ENCODE measurements at regions not wholly inside any gene's neighbourhood (a gene's known extent, or its start where the extent isn't known, plus 50 kb on each side); places are given as distances from the start of the nearest gene placed in this dataset.

DNA sequence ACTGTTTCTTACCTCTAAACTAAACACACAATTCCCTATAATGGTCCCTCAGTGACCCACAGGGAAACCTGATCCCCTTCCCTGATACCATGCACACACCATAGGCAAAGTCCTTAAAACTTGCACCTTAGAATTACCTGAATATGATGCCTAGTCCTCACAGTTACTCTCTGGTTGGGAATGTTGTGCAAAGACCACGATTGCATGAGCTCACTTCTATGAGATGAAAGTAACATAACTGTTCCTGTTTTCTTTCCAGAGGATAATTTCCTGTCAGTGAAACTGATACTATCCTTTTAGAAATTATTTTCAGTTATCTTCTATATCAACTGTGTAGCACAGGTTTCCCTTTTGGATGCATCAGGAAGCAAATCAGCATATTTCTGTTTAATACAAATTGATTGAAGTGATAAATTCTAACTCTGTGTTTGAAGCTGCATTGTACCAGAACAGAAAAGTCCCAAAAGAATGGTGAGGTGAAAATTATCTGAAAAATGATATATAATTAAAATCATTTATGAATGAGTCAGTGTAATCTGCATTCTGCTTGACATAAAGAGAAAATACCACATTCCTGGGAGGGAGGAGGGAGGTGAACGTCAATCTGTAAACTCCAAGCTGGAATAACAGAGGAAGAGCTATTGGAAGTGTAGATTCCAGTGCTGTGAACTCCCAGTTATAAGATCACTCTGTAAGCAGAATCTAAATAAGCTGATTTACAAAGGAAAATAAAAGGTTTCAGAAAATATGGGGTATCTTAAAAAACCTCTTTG is 51.2 kb upstream of the TNFAIP8 start:
- Histone ChIP-seq H3K23ac (ENCODE audit: insufficient read length) (peak overlapping the region; percentile 39), H3K27ac (ENCODE audit: low read depth, low read length) (no peak overlapping the region)
- POLR2A ChIA-PET (ENCODE audit: partially characterized antibody): interaction anchor here (1.3 kb wide), 1 partner anchor 11 kb away, joined by 3 read pairs; no protein-coding TSS in a partner anchor
- TF ChIP-seq SP2 (IDR thresholded peaks at IDR 0.05; ENCODE audit: low read length): no peak
- no peak for TF ChIP-seq EGR1 (IDR thresholded peaks at IDR 0.05; ENCODE audit: borderline replicate concordance, low read depth, low read length)
- TF ChIP-seq KDM5A (IDR thresholded peaks at IDR 0.05; ENCODE audit: low read length): no peak
- no peak for TF ChIP-seq NANOG (IDR thresholded peaks at IDR 0.05; ENCODE audit: insufficient read depth, low read depth, low read length, poor library complexity, severe bottlenecking)

More for the DNA sequence above, 51.2 kb upstream of the TNFAIP8 start:
- 86% methylated on average over 2 of the region's 2 CpGs; no CpG with 5 or more reads in 1 of the 2 experiments for WGBS, 2 experiments (ENCODE audit: extremely low coverage in 1 of 2, insufficient coverage in 1 of 2, insufficient read length in 1 of 2, insufficient replicate concordance in 2 of 2, low coverage in 1 of 2, low lambda C conversion rate in 2 of 2, missing lambda C conversion rate in 1 of 2)
- Histone ChIP-seq H2AK5ac (ENCODE audit: low read depth, low read length) (no peak overlapping the region), H3K56ac (replicated peaks; ENCODE audit: insufficient read length, low read depth, low read length) (no peak overlapping the region), H3K4me1 (replicated peaks in 1 of 4; ENCODE audit: control insufficient read depth in 3 of 4, insufficient read depth in 4 of 4, low read length in 3 of 4) (no peaks in the 10 kb centered on the region), H2BK120ac (replicated peaks; ENCODE audit: low read depth, low read length) (no peak overlapping the region), H3K4me3 (ENCODE audit: extremely low read depth in 1 of 4, insufficient read depth in 2 of 4, low read depth in 3 of 4, low read length in 4 of 4) (no peak overlapping the region), H4K5ac (ENCODE audit: insufficient read length, low read depth, low read length) (no peak overlapping the region), H3K14ac (ENCODE audit: insufficient read length) (no peak overlapping the region), H3K79me1 (ENCODE audit: low read depth, low read length) (no peaks in the 10 kb centered on the region; the same call in 1 of the 2 replicates), H3K36me3 (ENCODE audit: control insufficient read depth in 2 of 4, insufficient read depth in 4 of 4, low read length in 3 of 4) (no peaks in the 10 kb centered on the region; a peak in 1 of 8 replicates), H2BK5ac (ENCODE audit: low read depth, low read length) (no peak overlapping the region), H3K4me2 (ENCODE audit: insufficient read depth in 1 of 2, low read depth in 2 of 2, low read length in 2 of 2) (no peak overlapping the region), H4K91ac (replicated peaks; ENCODE audit: insufficient read length, low read length) (no peak overlapping the region), H3K79me2 (ENCODE audit: control insufficient read depth in 1 of 2, insufficient read depth in 2 of 2, low read length in 2 of 2) (no peaks in the 10 kb centered on the region; a peak in 1 of 4 replicates), H3K27me3 (replicated peaks in 1 of 4; ENCODE audit: control insufficient read depth in 3 of 4, extremely low read depth in 1 of 4, insufficient read depth in 3 of 4, low read length in 3 of 4) (peaks cover 0 to 1% (median 0%) of the 10 kb centered on the region in 4 experiments; a peak in 1 of 7 replicates), H2BK15ac (ENCODE audit: low read length) (no peak overlapping the region), H4K8ac (ENCODE audit: extremely low read depth, insufficient read depth, low read length) (no peak overlapping the region), H4K20me1 (replicated peaks in 1 of 2; ENCODE audit: control insufficient read depth in 1 of 2, insufficient read depth in 2 of 2, low read length in 2 of 2) (no peaks in the 10 kb centered on the region), H3K23me2 (ENCODE audit: low read depth, low read length) (no peaks in the 10 kb centered on the region), H2AFZ (ENCODE audit: low read length) (no peak overlapping the region), H3K9me3 (ENCODE audit: insufficient read depth in 2 of 2, low read depth in 1 of 2, low read length in 1 of 2) (peaks cover 4 to 5% of the 10 kb centered on the region in 2 experiments; a peak in 2 of 4 replicates), H3K4ac (replicated peaks; ENCODE audit: insufficient read length, low read depth, low read length) (no peak overlapping the region), H3K9ac (replicated peaks in 1 of 4; ENCODE audit: extremely low read depth in 1 of 4, low read depth in 3 of 4, low read length in 3 of 4) (no peak overlapping the region), H3K18ac (ENCODE audit: extremely low read depth, low read length) (no peak overlapping the region), H2BK12ac (ENCODE audit: low read depth, low read length) (no peak overlapping the region), H2BK20ac (ENCODE audit: low read length) (no peak overlapping the region)
- FAIRE-seq (no peak), DNase-seq (ENCODE audit: low read depth in 1 of 2, low spot score in 2 of 2) (no peak)
- CTCF ChIA-PET (ENCODE audit: partially characterized antibody): interaction anchor here (0.6 to 1.8 kb wide), 5 partner anchors 9 to 240 kb away, joined by 3 to 6 read pairs (median 3); no protein-coding TSS in a partner anchor
